SK-N-SH (cell line): ENCODE measurements at regions not wholly inside any gene's neighbourhood (a gene's known extent, or its start where the extent isn't known, plus 50 kb on each side); places are given as distances from the start of the nearest gene placed in this dataset.

Source experiments
- CTCF ChIA-PET: fragments of 300-600, 350-600 bp; formaldehyde crosslinking; extraction: SDS; loops from one replicate; lab custom pipeline; 2021; lab: Yijun Ruan, JAX
- POLR2A ChIA-PET: fragments of 350-600 bp; sonication (Branson Sonifier 250); formaldehyde crosslinking; extraction: SDS; loops from one replicate; lab custom pipeline; 2020; ENCODE audit warnings: antibody characterized with exemption, inconsistent platforms; lab: Yijun Ruan, JAX
- DNase-seq: peaks from one replicate; pipeline ENCODE4 v3.0.0; 2012
- H2AFZ ChIP-seq: fragments of 200-600 bp; sonication (generic); 2 replicates; pipeline ENCODE4 v1.8.1; 2016; ENCODE audit warnings: antibody characterized with exemption, mild to moderate bottlenecking, low read depth
- H3F3A ChIP-seq: fragments of 200-600 bp; sonication (generic); replicated peaks from 2 replicates; pipeline ENCODE3; 2016; ENCODE audit warnings: antibody characterized with exemption, mild to moderate bottlenecking; ENCODE audit not compliant: insufficient read depth
- H3K27ac ChIP-seq, 2 experiments: fragments of 200-500 bp in 1 of 2; fragments of 200-600 bp in 1 of 2; sonication (Bioruptor generic) in 1 of 2; sonication (generic), shearing (Covaris generic) in 1 of 2; 2 replicates each; pipeline versions ENCODE4 v1.5.1 to v1.6.1; 2014 to 2016; ENCODE audit warnings: low read depth in 2 of 2, inconsistent platforms in 1 of 2, low read length in 1 of 2, mild to moderate bottlenecking in 1 of 2, mixed read lengths in 1 of 2
- H3K27me3 ChIP-seq: fragments of 200-600 bp; sonication (generic), shearing (Covaris generic); 2 replicates; pipeline ENCODE4 v1.6.1; 2016; ENCODE audit warnings: mixed run types; ENCODE audit not compliant: insufficient read depth
- H3K36me3 ChIP-seq, 2 experiments: fragments of 200-500 bp in 1 of 2; fragments of 200-600 bp in 1 of 2; sonication (Bioruptor generic) in 1 of 2; sonication (generic) in 1 of 2; replicated peaks in 1 of 2; 2 replicates each; pipeline versions ENCODE3 to v1.5.1; 2014 to 2016; ENCODE audit warnings: low read length in 1 of 2, mild to moderate bottlenecking in 1 of 2; ENCODE audit not compliant: insufficient read depth in 2 of 2, control insufficient read depth in 1 of 2
- H3K4me1 ChIP-seq, 2 experiments: fragments of 200-500 bp in 1 of 2; fragments of 200-600 bp in 1 of 2; sonication (Bioruptor generic) in 1 of 2; sonication (generic), shearing (Covaris generic) in 1 of 2; 2 replicates each; pipeline versions ENCODE4 v1.5.1 to v1.6.1; 2014 to 2016; ENCODE audit warnings: low read depth in 1 of 2, low read length in 1 of 2, mixed run types in 1 of 2; ENCODE audit not compliant: insufficient read depth in 2 of 2, control insufficient read depth in 1 of 2
- H3K4me2 ChIP-seq: fragments of 200-600 bp; sonication (generic), shearing (Covaris generic); 2 replicates; pipeline ENCODE4 v1.6.1; 2017; ENCODE audit warnings: mixed run types
- H3K4me3 ChIP-seq, 2 experiments: fragments of 200-500 bp in 1 of 2; fragments of 200-600 bp in 1 of 2; sonication (Bioruptor generic) in 1 of 2; sonication (generic), shearing (Covaris generic) in 1 of 2; 2 replicates each; pipeline versions ENCODE4 v1.5.1 to v1.8.1; 2014 to 2016; ENCODE audit warnings: low read depth in 2 of 2, inconsistent platforms in 1 of 2, low read length in 1 of 2, mild to moderate bottlenecking in 1 of 2, mixed read lengths in 1 of 2, moderate library complexity in 1 of 2
- H3K79me2 ChIP-seq: fragments of 200-600 bp; sonication (generic); 2 replicates; pipeline ENCODE4 v1.8.1; 2017; ENCODE audit warnings: mild to moderate bottlenecking; ENCODE audit not compliant: insufficient read depth
- H3K9ac ChIP-seq: fragments of 200-600 bp; sonication (generic); 2 replicates; pipeline ENCODE4 v1.6.1; 2017; ENCODE audit warnings: mixed run types
- H3K9me2 ChIP-seq: fragments of 200-600 bp; sonication (generic); 2 replicates; pipeline ENCODE4 v1.6.1; 2017; ENCODE audit warnings: mixed run types
- H3K9me3 ChIP-seq: fragments of 200-600 bp; sonication (generic); 2 replicates; pipeline ENCODE4 v1.6.1; 2017; ENCODE audit warnings: mixed run types, mild to moderate bottlenecking, moderate library complexity
- H4K20me1 ChIP-seq: fragments of 200-600 bp; sonication (generic); 2 replicates; pipeline ENCODE4 v1.6.1; 2017; ENCODE audit warnings: mild to moderate bottlenecking, mixed run types; ENCODE audit not compliant: insufficient read depth
- EZH2phosphoT487 ChIP-seq: fragments of 200-600 bp; sonication (generic); IDR thresholded peaks from 2 replicates; pipeline ENCODE4 v1.6.1; 2017; ENCODE audit warnings: low read depth, mixed run types, mild to moderate bottlenecking, antibody characterized with exemption, moderate library complexity, borderline replicate concordance
- FOSL2 ChIP-seq: IDR thresholded peaks from 2 replicates; pipeline ENCODE4 v1.4.0; 2012; ENCODE audit warnings: low read depth, mild to moderate bottlenecking, moderate library complexity, borderline replicate concordance
- FOXJ3 ChIP-seq: sonication (generic); formaldehyde crosslinking; IDR thresholded peaks from 2 replicates; pipeline ENCODE4 v1.5.1; 2020; ENCODE audit warnings: mild to moderate bottlenecking, missing genetic modification reagents
- FOXM1 ChIP-seq: IDR thresholded peaks from 2 replicates; pipeline ENCODE4 v1.4.0; 2012; ENCODE audit warnings: low read depth, mild to moderate bottlenecking
- GATA2 ChIP-seq: sonication (generic); formaldehyde crosslinking; IDR thresholded peaks from 2 replicates; pipeline ENCODE4 v1.5.0; 2020; ENCODE audit warnings: mild to moderate bottlenecking, missing genetic modification reagents
- MEF2A ChIP-seq: IDR thresholded peaks from 2 replicates; pipeline ENCODE4 v1.4.0; 2012; ENCODE audit warnings: low read depth, borderline replicate concordance
- NRF1 ChIP-seq: IDR thresholded peaks from 2 replicates; pipeline ENCODE4 v1.6.1; 2012; ENCODE audit warnings: low read depth, mild to moderate bottlenecking, low read length
- POLR2AphosphoS5 ChIP-seq: IDR thresholded peaks from 2 replicates; pipeline ENCODE4 v1.6.1; 2012; ENCODE audit warnings: low read depth, low read length
- RAD21 ChIP-seq: IDR thresholded peaks from 2 replicates; pipeline ENCODE4 v1.6.1; 2012; ENCODE audit warnings: mild to moderate bottlenecking, low read length
- SMC3 ChIP-seq: IDR thresholded peaks from 2 replicates; pipeline ENCODE4 v1.6.1; 2012; ENCODE audit warnings: low read depth, low read length, improper control_type of control experiment
- TEAD4 ChIP-seq: IDR thresholded peaks from 2 replicates; pipeline ENCODE4 v1.4.0; 2012; ENCODE audit warnings: mild to moderate bottlenecking, borderline replicate concordance; ENCODE audit not compliant: insufficient read depth
- WGBS: methylation state at CpG from one replicate; pipeline ENCODE4 v1.1.6; 2017; ENCODE audit warnings: low lambda C conversion rate; 5-methylcytosine and 5-hydroxymethylcytosine counted together
- TF ChIP-seq, protein P1 (sequence below): IDR thresholded peaks from 2 replicates; pipeline ENCODE4 v1.4.0; 2012; ENCODE audit warnings: low read depth, borderline replicate concordance
- TF ChIP-seq, protein P2 (sequence below): fragments of 150-350 bp; IDR thresholded peaks from 2 replicates; pipeline ENCODE4 v1.6.1; 2016; ENCODE audit warnings: mild to moderate bottlenecking, low read depth, low read length

DNA sequence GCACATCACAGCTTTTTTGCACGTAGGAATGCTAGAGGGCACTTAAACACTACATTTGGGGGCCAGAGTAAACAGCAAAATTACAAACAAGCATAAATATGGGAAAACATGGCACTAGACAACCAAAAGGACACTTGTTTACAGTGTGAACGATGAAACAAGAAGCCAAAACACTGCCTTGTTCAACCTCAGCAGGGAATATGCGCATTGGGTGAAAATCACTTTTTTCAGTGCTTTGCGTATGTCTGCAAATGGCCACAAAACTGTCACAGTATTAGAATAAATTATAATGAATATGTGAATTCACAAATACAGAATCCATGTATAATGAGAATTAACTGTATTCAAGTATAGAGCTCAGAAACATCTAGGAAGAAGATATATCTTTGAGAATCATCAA lies 1064.0 kb upstream of the GYPC start:
- H3K9ac ChIP-seq = no peak overlapping the region
- H3K27me3 ChIP-seq = no peaks in the 10 kb centered on the region
- no peaks in the 10 kb centered on the region for H3K9me3 ChIP-seq
- no peaks in the 10 kb centered on the region for H3K9me2 ChIP-seq
- no peaks in the 10 kb centered on the region; a peak in 1 of 4 replicates for H3K4me1 ChIP-seq
- H3K4me3 ChIP-seq = no peak overlapping the region
- H3K4me2 ChIP-seq = no peak overlapping the region
- no peak overlapping the region for H3K27ac ChIP-seq
- H3K36me3 ChIP-seq = no peaks in the 10 kb centered on the region
- ChIA-PET POLR2A (no interaction called here), CTCF (interaction anchor here (0.8 kb wide), 1 partner anchor 10 kb away, joined by 3 read pairs; no protein-coding TSS in a partner anchor)
- no peaks in the 10 kb centered on the region for H3F3A ChIP-seq
- no peak overlapping the region for H2AFZ ChIP-seq
- no peak for TF ChIP-seq FOXJ3
- TF ChIP-seq, all 33 proteins: peak for 0
- no peak for DNase-seq
- 44% methylated on average over 4 of the region's 4 CpGs for WGBS
- Histone ChIP-seq H4K20me1 (no peaks in the 10 kb centered on the region), H3K79me2 (no peaks in the 10 kb centered on the region)

- Histone ChIP-seq H3F3A (no peaks in the 10 kb centered on the region), H3K4me2 (no peak overlapping the region), H3K79me2 (no peaks in the 10 kb centered on the region), H3K4me3 (no peak overlapping the region), H3K27me3 (no peaks in the 10 kb centered on the region), H4K20me1 (no peaks in the 10 kb centered on the region), H3K9ac (no peak overlapping the region), H3K27ac (no peak overlapping the region), H3K9me3 (no peaks in the 10 kb centered on the region), H3K9me2 (no peaks in the 10 kb centered on the region), H2AFZ (no peak overlapping the region), H3K36me3 (no peaks in the 10 kb centered on the region), H3K4me1 (no peaks in the 10 kb centered on the region; a peak in 1 of 4 replicates)
- ChIA-PET CTCF (interaction anchor here (0.8 kb wide), 1 partner anchor 12 kb away, joined by 3 read pairs; no protein-coding TSS in a partner anchor), POLR2A (no interaction called here)
- TF ChIP-seq TEAD4 (no peak), FOSL2 (no peak), GATA2 (CRISPR knock-in tag) (no peak), FOXM1 (no peak), MEF2A (no peak), RAD21 (no peak), SMC3 (no peak), EZH2phosphoT487 (no peak), POLR2AphosphoS5 (no peak), NRF1 (no peak), FOXJ3 (no peak)
- TF ChIP-seq, protein P1, sequence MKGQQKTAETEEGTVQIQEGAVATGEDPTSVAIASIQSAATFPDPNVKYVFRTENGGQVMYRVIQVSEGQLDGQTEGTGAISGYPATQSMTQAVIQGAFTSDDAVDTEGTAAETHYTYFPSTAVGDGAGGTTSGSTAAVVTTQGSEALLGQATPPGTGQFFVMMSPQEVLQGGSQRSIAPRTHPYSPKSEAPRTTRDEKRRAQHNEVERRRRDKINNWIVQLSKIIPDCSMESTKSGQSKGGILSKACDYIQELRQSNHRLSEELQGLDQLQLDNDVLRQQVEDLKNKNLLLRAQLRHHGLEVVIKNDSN = no peak
- TF ChIP-seq, protein P2, sequence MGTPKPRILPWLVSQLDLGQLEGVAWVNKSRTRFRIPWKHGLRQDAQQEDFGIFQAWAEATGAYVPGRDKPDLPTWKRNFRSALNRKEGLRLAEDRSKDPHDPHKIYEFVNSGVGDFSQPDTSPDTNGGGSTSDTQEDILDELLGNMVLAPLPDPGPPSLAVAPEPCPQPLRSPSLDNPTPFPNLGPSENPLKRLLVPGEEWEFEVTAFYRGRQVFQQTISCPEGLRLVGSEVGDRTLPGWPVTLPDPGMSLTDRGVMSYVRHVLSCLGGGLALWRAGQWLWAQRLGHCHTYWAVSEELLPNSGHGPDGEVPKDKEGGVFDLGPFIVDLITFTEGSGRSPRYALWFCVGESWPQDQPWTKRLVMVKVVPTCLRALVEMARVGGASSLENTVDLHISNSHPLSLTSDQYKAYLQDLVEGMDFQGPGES = no peak
- WGBS = 23% methylated on average over 2 of the region's 2 CpGs
- DNase-seq = no peak
These were observed 1062.9 kb upstream of the GYPC start for GRCh38 chr2:125593036-125593435.
